ENCODE measurements at regions not wholly inside any gene's neighbourhood (a gene's known extent, or its start where the extent isn't known, plus 50 kb on each side); places are given as distances from the start of the nearest gene placed in this dataset.

DNA sequence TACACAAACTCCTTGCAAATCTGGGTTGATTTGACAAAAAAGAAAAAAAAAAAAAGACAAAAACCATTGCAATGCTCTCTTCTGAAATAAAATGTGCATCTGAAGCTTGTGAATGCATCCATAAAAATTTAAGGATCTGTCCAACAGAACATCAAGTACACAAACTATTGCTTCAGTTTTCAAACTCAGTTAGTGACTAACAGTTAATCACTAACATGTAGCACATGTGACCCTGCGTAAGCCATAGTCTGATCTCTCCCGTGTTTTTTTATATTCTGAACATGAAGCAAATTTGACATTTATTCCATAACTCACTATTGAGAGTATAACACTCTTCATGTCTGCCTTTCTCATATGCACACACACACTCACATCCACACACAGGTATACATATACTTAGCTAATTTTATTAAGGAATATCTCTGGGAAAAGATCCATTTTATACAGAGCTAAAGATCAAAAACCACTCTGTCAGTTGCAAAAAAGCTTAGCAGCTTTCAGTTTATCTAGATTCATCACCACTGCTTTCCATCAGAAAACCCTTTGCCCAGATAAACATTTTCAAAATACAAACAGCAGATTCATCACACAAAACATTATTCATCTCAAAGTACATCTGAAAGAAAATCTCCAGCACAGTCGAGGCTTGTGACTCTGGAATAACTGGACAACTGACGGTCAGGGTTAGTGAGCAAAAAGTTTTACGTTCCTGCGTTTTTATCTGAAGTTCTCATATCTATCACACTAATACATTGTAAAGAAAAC is 1000.4 kb upstream of the ACVR2A start:
- no peak for DNase-seq

DNA sequence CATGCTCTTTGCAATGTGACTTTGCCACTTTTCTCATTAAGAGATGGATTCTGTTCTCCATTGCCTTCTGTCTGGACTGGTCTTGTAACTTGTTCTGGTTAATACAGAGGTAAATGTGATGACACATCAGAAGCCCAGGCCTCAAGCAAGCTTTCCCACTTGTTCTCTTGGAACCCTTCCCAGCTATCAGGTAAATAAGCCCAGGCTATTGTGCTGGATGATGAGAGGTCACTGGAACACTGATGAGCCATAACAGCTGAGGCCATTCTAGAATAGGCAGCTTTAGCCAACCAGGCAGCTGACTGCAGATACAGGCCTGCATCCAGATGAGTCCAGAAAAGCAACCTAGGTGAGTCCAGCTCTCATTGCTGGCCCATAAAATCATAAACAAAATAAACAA is 1007.0 kb upstream of the ACVR2A start:
- DNase-seq, result no peak

DNA sequence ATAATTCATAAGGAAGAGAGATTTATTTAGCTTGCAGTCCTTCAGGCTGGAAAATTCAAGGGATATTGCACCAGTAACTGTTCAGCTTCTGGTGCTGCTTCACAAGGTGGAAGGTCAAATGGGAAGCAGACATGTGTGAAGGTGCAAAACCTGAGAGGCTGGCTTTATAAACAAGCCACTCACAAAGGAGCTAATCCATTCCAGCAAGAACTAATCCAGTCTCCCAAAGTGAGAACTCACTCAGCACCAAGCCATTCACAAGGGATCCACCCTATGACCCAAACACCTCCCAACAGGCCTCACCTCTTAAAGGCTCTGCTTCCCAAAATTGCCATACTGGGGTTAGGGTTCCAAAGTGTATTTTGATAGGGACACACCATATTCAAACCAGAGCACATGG is 1018.4 kb upstream of the ACVR2A start:
- DNase-seq, result no peak

DNA sequence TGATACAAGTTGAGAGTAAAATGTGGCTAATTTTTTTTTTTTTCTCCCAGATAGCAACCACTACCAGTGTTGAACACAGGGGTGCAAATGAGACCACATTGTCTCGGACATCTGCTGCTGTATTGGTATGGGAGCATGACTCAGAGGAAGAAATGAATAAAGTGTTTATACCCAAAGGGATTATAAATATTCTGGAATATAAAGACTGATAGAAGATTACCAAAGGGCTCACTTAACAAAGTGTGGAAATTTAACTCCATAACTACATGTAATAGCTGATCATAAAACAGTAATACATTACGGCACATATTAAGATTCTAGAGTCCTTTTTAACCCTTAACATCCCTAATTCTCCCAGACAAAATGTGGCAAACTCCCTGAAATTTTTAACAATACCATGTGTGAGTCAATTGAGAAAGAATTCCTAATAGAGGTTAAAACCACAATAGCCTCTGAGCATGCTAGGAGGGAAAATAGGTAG is 1023.0 kb upstream of the ACVR2A start:
- no peak for DNase-seq

DNA sequence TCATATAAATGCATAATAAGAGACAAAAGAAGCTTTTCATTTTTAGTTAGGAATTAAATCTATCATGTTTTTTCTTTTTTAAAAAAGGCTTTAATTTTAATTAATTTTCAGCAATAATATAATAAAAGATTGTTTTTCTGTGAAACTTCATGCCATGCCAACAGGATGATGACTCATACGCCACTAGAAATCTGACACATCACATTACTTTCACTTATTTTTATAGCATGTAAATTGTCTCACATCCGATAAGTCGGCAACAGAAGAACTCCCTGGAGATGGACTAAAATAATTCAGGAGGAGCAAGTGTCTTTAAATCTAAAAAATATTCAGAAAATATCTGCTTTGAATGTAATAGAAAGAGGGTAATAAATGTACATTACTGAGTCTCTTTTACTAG is 1024.2 kb upstream of the ACVR2A start:
- DNase-seq, result no peak

DNA sequence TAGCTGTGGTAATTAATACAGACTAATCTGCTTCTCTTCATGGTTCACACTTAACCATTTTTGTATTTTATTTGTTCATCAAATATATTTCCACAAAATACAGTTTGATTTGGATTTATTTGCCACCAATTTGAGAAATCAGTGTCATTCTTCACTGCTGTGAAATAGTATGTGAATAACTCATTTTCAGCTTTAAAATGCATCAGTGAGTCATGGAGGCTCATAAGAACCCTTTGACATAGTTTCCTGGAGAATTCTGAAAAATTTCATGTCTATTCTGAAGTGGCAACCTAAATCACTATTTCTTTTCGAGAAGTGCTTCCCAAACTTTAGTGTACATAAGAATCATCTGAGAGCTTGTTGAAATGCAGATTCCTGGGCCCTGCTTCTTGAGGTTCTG is 1026.7 kb upstream of the ACVR2A start:
- no peak for DNase-seq

DNA sequence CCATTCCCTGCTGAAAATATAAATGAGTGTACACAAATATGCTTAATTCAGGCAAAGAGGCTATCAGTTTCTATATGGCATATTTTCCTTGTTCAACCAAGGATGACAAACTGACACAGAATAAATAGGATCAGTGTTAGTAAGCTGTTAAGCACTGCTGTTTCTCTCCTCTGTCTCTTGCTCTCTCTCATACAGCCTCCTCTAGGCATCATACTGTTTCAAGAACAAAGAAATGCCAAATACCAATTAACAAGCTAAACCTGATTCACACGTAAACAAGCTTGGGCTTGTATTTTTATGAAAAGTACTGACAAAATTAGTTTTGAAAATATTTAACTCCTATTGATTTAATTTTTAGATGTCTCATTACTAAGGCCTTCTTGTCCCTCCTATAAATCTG is 1027.2 kb upstream of the ACVR2A start:
- DNase-seq, result no peak

DNA sequence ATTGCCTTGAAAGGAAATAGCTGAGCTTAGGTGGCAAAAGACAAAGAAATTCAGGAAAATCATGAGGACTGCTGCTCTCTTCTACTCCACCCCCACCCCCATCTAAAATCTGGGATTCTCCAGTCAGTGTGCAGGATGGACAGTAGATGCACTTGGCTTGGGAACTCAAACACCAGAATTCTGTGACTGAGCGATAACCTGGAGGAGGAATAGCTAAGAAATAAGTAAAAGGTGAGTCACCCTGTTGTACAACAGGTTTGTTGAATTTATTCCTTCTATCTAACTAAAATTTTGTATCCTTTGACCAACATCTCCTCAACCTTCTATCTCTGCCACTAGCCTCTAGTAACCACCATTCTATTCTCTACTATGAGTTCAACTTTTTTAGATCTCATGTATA is 1029.9 kb upstream of the ACVR2A start:
- no peak for DNase-seq

DNA sequence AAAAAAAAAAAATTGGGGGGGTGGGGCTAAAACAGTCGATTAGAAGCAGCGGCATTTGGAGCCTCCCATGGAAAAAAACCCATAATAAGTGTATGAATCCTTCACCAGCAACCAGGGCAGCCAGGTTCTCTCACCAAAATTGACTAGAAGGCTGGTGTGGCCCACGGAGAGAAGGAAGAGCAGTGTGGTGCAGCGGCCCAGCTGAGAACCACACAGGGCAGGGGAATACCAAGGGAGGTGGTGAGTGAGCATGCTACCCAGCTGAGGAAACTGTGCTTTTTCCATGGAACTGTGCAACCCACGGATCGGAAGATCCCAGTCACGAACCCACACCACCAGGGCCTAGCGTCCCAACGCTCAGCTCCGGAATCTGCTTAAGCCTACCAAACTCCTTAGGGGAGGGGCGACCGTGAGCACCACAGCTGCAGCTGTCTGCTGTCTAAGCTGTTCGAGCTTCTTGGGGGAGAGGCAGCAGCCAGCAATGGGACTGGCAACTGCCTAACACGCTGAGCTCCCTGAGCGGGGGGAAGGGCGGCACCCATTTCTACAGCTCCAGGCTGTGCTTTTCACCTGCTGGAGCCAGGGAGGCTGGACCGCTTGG is 1037.2 kb upstream of the ACVR2A start:
- no peak for DNase-seq

DNA sequence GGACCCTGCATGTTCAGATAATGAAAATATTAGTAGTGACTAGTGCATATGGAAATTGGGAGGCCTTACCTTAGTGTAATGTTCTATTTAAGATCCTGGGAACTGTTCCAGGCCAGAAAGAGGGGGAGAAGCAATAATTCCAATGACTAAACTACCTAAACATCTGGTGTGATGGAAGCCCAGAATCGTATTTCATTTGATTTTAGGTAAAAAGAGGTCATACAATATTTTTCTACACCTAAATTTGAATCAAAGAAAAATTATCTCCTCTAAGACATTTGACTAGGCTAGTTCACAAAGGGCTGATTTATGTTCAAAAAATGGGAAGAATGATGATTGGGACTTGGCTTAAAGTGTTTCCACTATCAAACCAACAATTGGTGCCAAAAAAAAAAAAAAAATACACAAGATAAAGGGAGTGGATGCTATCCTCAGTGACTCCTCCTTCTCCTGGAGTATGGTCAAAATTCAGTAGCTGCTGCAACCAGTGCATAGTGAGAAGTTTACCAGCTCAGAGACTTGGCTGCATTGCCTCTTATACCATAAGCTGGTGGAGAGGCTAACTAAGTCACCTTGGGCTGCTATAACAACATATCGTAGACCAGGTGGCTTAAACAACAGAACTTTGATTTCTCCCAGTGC is 1038.3 kb upstream of the ACVR2A start:
- peak; percentile 14 for DNase-seq

DNA sequence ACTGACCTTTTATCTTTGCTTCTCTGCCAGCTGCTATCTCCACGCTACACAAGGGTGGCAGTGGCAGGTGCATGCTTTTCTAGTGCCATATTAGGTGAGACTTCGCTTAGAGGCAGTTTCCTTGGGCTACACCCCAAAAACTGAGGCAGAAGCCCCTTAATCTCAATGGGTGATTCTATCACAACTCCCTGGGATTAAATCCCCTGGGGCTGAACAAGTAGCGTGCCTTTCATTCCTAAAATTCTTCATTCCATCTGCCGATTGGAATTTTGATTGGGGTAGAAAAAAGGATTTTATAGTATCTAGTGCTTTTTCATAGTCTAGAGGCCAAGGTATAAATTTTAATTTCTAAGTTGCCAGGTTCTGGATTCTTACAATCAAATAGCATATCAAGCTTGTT is 1040.5 kb upstream of the ACVR2A start:
- no peak for DNase-seq

DNA sequence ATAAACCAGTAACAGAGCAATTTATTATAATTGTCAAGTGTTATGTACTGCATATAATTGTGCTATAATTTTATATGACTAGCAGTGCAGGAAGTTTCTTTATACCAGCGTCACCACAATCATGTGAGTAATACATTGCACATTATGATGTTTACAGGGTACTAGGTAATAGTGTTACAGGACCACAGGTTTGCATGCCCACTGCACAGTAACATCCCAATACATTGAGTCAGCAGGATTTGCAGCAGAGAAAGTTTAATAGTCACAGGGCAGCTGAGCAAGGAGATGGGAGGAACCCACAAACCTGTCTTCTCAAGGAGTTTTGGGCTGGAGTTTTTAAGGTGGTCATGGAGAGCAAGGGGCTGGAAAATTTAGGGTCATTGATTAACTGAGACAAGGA is 1042.9 kb upstream of the ACVR2A start:
- DNase-seq, result no peak

DNA sequence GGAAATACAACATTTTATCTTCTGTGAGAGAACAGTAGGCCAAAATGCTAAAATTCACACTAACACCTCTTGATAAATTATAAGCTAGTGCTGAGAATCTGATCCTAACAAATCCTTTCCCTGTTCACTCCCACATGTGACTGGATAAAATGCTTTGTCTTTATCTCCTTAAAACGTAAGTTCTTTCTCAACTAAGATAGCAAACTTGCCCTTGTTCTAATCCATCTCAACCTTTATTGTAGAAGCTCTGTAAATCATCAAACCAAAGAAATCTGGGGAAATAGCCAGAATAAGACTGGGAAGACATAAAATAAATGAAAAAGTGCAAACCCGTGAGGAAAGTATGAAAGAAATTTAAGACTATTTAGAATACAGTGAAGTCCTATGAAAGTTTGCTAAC is 1058.4 kb upstream of the ACVR2A start:
- no peak for DNase-seq

DNA sequence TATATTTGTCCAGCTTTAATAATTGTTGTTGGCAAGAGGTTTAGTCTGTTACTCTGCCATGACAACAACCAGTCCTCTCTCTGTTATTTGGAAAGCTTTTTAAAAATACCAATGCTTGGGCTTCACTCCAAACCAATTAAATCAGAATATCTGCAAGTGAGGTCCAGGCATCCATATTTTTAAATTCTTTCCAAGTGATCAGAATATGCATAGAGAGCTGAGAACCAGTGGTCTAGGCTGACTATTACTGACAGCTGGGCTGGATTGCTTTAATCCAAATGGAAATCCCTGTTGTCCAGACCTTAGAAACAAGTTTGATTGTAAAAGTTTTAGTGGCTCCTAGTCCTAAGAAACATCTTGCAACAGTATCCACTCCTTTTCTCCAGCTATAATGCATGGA is 1059.7 kb upstream of the ACVR2A start:
- no peak for DNase-seq

DNA sequence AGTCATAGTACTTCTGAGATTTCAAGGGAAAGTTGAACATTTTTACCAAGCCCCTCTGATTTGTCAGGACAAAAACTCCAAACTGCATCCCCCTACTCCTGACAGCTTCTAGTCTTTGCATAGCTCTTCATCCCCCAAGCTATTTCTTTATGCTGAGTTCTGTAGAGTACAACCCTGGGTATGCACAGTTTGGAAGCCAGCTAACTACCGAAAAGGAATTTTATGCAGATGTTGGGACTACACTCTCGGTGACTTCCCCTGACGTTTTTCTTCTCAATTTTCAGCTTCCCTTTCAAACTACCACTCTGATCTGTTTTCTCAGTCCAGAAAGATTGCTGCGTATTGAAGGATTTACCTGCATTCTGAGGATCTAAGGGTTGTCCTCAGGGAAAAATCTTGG is 1060.2 kb upstream of the ACVR2A start:
- no peak for DNase-seq

DNA sequence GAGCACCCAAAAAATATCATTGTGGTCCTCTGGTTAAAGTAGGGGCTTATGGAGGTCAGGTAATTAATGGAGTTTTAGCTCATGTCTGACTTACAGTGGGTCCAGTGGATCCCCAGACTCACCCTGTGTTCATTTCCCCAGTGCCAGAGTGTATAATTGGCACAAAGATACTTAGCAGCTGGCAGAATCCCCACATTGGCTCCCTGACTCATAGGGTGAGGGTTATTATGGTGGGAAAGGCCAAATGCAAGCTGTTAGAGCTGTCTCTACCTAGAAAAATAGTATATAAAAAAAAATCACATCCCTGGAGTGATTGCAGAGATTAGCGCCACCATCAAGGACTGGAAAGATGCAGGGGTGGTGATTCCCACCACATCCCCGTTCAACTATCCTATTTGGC is 1067.6 kb upstream of the ACVR2A start:
- DNase-seq, result no peak

DNA sequence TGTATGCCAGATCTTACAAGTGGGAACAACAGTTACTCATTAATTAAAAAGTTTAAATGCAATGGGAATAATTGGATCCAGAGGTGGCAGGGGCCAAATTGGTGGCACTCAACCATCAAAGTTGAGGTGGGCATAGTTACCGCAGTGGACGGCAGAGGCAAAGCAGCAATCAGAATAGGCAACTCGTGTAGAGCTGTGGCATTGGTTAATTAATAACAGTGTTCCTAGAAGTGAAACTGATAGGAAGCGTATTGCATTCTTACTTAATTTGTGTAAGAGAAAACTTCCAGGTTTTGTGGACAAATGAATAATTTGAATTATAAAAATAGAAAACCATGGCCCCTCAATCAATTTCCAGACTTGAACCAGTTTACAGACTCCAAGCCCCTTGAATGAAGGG is 1068.2 kb upstream of the ACVR2A start:
- DNase-seq, result no peak

DNA sequence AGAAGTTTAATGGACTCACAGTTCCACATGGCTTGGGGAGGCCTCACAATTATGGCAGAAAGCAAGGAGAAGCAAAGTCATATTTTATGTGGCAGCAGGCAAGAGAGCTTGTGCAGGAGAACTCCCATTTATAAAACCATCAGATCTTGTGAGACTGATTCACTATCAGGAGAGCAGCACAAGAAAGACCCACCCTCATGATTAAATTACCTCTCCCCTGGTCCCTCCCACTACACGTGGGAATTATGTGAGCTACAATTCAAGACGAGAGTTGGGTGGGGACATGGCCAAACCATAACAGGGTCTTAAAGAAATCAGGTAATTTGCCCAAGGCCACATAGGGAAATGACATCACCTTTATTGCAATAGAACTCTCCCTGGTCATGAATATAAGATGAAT is 1073.3 kb upstream of the ACVR2A start:
- no peak for DNase-seq

DNA sequence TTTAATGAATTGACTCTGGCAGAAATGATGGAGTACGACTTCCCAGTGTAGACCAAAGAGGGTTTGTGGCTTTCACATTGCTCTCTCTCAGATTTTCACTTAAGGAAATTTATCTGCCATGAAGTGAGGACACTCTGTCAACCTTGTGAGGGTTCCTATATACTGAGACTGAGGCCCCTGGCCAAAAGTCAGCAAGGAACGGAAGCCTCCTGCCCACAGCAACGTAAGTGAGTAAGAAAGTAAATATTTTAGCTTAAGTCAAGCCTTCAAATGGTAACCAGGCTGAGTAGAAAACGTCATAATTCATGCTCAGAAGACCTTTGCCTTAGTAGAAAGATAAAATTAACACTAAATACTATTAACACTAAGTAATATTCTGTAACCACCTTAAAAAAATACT is 1080.5 kb upstream of the ACVR2A start:
- DNase-seq, result no peak

DNA sequence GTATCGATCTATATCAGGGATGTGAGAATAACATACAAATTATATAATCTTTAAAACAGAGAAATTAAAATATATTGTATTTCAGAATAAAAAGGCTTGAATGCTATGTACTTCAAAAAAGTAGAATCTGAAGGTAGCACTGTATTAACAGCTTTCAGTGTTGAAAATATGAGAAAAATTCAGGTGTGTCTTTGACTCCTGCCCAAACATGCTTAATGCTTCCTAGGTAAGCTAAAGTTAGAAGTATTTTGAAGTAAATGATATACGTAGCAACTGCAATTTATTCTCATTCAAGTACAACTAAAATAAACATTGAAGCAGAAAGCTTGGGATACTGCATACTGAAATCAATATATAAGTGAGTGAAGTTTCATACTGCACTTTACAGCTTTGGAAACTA is 1082.0 kb upstream of the ACVR2A start:
- DNase-seq, result no peak

DNA sequence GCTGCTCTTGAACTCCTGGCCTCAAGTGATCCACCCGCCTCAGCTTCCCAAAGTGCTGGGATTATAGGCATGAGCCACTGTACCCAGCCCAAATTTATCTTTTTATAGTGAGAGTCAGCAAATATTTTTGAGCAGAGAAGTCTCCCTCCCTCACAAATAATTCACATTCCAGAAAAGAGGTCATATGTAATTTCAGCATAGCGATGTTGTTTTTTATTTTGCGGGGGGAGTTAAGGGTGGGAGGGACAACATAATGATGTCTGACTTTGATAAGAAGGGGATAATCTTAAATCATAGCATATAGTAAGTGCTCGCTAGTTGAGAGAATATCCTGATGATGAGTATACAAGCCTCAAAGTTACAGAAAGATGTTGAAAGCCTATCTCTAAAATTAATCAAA is 1090.2 kb upstream of the ACVR2A start:
- no peak for DNase-seq

DNA sequence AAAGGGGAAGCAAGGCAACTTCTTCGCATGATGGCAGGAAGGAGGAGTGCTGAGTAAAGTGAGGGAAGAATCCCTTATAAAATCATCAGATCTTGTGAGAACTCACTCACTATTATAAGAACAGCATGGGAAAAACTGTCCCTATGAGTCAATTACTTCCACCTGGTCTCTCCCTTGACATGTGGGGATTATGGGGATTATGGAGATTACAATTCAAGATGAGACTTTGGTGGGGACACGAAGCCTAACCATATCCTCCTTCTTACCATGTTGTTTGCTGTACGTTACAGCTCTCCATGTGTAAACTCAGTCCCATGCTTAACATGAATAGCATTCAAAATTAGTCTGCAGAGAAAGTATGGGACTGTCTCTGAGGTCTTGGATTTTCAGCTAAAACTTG is 1096.8 kb upstream of the ACVR2A start:
- no peak for DNase-seq

DNA sequence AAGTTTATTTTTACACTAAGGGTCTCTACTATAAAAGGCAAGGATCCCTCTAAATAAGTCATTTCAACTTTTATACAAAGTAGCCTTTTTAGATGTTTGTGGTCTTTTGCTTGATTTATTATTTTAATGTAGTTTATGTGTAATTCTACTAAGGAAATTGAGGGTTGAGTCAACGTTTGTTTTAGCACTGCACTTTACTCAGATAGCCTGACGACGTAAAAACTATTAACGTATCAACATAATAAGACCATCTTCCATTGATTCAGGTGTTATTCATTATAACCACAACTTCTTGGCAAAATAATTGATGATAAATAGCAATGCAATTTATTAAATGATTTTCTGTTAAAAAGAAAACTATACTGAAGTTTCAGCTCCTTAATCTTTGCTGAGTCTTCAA is 1103.6 kb upstream of the ACVR2A start:
- no peak for DNase-seq

DNA sequence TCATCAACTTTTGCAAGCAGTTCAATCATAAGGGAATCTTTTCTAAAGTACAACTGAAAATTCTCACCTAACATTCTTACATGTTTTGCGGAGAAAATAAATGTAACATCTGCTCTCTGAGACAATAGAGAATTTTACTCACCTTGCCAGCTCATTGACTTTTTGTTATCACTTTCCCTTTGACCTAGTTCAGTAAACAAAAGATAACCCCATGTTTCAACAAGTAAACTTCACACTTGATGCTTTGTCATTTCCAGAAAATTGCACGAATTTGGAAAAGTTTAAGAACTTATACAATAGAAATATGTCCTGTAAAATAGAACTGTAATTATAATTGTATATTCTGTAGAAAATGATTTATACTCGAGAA is 1110.0 kb upstream of the ACVR2A start:
- DNase-seq, result no peak
